Keratinocyte (primary cell): ENCODE measurements at regions not wholly inside any gene's neighbourhood (a gene's known extent, or its start where the extent isn't known, plus 50 kb on each side); places are given as distances from the start of the nearest gene placed in this dataset.

Experiments used
- DNase-seq: peaks from one replicate; pipeline ENCODE4 v3.0.0-alpha.2; 2011; ENCODE audit warnings: low read depth, missing footprints, low spot score
- FAIRE-seq: peaks from 2 replicates; lab custom pipeline; 2011; peaks lifted over from hg19 to GRCh38; lab: Jason Lieb, UNC
- H2AFZ ChIP-seq: 2 replicates; pipeline ENCODE4 v1.6.0; 2012; ENCODE audit warnings: low read length, control low read depth, inconsistent platforms; ENCODE audit not compliant: control insufficient read depth
- H3K27ac ChIP-seq: 2 replicates; pipeline ENCODE4 v1.5.1; 2011; ENCODE audit warnings: low read length; ENCODE audit not compliant: control insufficient read depth, insufficient read depth
- H3K27me3 ChIP-seq: 3 replicates; pipeline ENCODE4 v1.6.0; 2011; ENCODE audit warnings: low read length; ENCODE audit not compliant: control insufficient read depth, insufficient read depth; ENCODE audit errors: extremely low read depth
- H3K36me3 ChIP-seq, 2 experiments: 2 replicates in 1 of 2; 3 replicates in 1 of 2; pipeline ENCODE4 v1.5.1; 2011; ENCODE audit warnings: low read length in 2 of 2, mild to moderate bottlenecking in 1 of 2; ENCODE audit not compliant: control insufficient read depth in 2 of 2, insufficient read depth in 2 of 2; ENCODE audit errors: extremely low read depth in 1 of 2
- H3K4me1 ChIP-seq: 3 replicates; pipeline ENCODE4 v1.5.1; 2011; ENCODE audit warnings: low read length; ENCODE audit not compliant: control insufficient read depth, insufficient read depth; ENCODE audit errors: extremely low read depth
- H3K4me2 ChIP-seq: 3 replicates; pipeline ENCODE4 v1.6.0; 2011; ENCODE audit warnings: low read depth, low read length; ENCODE audit not compliant: control insufficient read depth, insufficient read depth; ENCODE audit errors: extremely low read depth
- H3K4me3 ChIP-seq, 3 experiments: fragments of 200-600 bp in 1 of 3; sonication (generic) in 1 of 3; 2 replicates in 2 of 3; 3 replicates in 1 of 3; pipeline ENCODE4 v1.5.1; 2011 to 2016; ENCODE audit warnings: low read length in 3 of 3, mild to moderate bottlenecking in 3 of 3, control low read depth in 2 of 3, inconsistent platforms in 1 of 3, low read depth in 1 of 3, mixed read lengths in 1 of 3, mixed run types in 1 of 3, moderate library complexity in 1 of 3; ENCODE audit not compliant: control insufficient read depth in 2 of 3, insufficient read depth in 2 of 3; ENCODE audit errors: extremely low read depth in 1 of 3
- H3K79me2 ChIP-seq: 2 replicates; pipeline ENCODE4 v1.6.0; 2012; ENCODE audit warnings: low read length; ENCODE audit not compliant: control insufficient read depth, insufficient read depth
- H3K9ac ChIP-seq: 3 replicates; pipeline ENCODE4 v1.6.0; 2011; ENCODE audit warnings: low read length; ENCODE audit not compliant: control insufficient read depth, insufficient read depth; ENCODE audit errors: extremely low read depth
- H3K9me1 ChIP-seq: 3 replicates; pipeline ENCODE4 v1.6.0; 2011; ENCODE audit warnings: low read length; ENCODE audit not compliant: control insufficient read depth, insufficient read depth; ENCODE audit errors: extremely low read depth
- H3K9me3 ChIP-seq: 2 replicates; pipeline ENCODE4 v1.5.1; 2012; ENCODE audit warnings: low read depth, low read length; ENCODE audit not compliant: control insufficient read depth
- H4K20me1 ChIP-seq: 3 replicates; pipeline ENCODE4 v1.6.0; 2011; ENCODE audit warnings: low read length; ENCODE audit not compliant: control insufficient read depth, insufficient read depth; ENCODE audit errors: extremely low read depth
- EZH2 ChIP-seq: IDR thresholded peaks from one replicate; pipeline ENCODE4 v1.6.1; 2012; ENCODE audit warnings: inconsistent platforms, mild to moderate bottlenecking, low read length, moderate library complexity
- dilution Hi-C: fragments of 300-500 bp; cut with MboI; formaldehyde crosslinking; loops from one replicate; pipeline ENCODE4 v1.7.0; 2020; ENCODE audit warnings: low sequenced_read_pairs; ENCODE audit not compliant: extremely low pct_ligation_motif_present
- TF ChIP-seq, protein P1 (sequence below), 3 experiments: IDR thresholded peaks in 1 of 3; conservative IDR thresholded peaks in 1 of 3; optimal IDR thresholded peaks in 1 of 3; 2 replicates in 2 of 3; 3 replicates in 1 of 3; pipeline versions ENCODE3 to v1.5.1; 2011; ENCODE audit warnings: low read length in 3 of 3, mild to moderate bottlenecking in 3 of 3, moderate library complexity in 2 of 3, control low read depth in 1 of 3, inconsistent platforms in 1 of 3; ENCODE audit not compliant: insufficient read depth in 2 of 3; ENCODE audit errors: extremely low read depth in 1 of 3

GRCh38 chr13:88411696-88412095, 740.5 kb downstream of the SLITRK5 start:
- Histone ChIP-seq H3K9me3 (no peaks in the 10 kb centered on the region), H3K27ac (no peak overlapping the region), H4K20me1 (no peaks in the 10 kb centered on the region), H3K9me1 (no peaks in the 10 kb centered on the region), H3K27me3 (no peaks in the 10 kb centered on the region), H3K4me3 (no peak overlapping the region), H3K9ac (no peak overlapping the region), H3K36me3 (no peaks in the 10 kb centered on the region), H3K79me2 (no peaks in the 10 kb centered on the region), H3K4me1 (no peaks in the 10 kb centered on the region), H2AFZ (no peak overlapping the region), H3K4me2 (no peak overlapping the region)
- TF ChIP-seq EZH2: no peak
- TF ChIP-seq, protein P1, sequence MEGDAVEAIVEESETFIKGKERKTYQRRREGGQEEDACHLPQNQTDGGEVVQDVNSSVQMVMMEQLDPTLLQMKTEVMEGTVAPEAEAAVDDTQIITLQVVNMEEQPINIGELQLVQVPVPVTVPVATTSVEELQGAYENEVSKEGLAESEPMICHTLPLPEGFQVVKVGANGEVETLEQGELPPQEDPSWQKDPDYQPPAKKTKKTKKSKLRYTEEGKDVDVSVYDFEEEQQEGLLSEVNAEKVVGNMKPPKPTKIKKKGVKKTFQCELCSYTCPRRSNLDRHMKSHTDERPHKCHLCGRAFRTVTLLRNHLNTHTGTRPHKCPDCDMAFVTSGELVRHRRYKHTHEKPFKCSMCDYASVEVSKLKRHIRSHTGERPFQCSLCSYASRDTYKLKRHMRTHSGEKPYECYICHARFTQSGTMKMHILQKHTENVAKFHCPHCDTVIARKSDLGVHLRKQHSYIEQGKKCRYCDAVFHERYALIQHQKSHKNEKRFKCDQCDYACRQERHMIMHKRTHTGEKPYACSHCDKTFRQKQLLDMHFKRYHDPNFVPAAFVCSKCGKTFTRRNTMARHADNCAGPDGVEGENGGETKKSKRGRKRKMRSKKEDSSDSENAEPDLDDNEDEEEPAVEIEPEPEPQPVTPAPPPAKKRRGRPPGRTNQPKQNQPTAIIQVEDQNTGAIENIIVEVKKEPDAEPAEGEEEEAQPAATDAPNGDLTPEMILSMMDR (optimal IDR thresholded peaks at IDR 0.05 in 1 of 3, IDR thresholded peaks at IDR 0.05 in 1 of 3, conservative IDR thresholded peaks at IDR 0.05 in 1 of 3; ENCODE audit: extremely low read depth in 1 of 3, insufficient read depth in 2 of 3, low read length in 3 of 3): no peak
- no peak for FAIRE-seq
- dilution Hi-C loops: no loop called here
- no peak for DNase-seq

DNA sequence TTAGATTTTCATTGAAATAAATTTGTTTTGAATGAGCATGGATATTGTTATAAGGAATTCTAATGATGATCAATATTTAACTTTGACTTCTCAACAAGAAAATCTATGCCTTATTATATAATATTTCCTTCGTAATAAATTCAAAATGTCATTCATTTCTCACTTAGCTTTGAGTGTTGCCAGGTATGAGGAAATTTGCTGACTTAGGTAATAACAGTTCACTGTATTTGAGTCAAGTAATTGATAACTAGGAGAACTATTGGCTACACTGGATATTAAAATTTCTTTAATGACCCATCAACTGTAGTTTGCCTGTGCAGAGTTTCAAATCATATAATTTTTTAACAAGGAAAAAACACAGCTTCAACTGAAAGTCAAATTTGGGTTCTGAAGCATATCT, 746.6 kb downstream of the SLITRK5 start:
- DNase-seq (no peak), FAIRE-seq (no peak)
- Histone ChIP-seq H3K9ac (no peak overlapping the region), H3K27ac (no peak overlapping the region), H3K4me1 (no peaks in the 10 kb centered on the region), H3K27me3 (no peaks in the 10 kb centered on the region), H4K20me1 (no peaks in the 10 kb centered on the region), H3K36me3 (no peaks in the 10 kb centered on the region), H2AFZ (no peak overlapping the region), H3K9me3 (no peaks in the 10 kb centered on the region), H3K79me2 (no peaks in the 10 kb centered on the region), H3K4me3 (no peak overlapping the region), H3K9me1 (no peaks in the 10 kb centered on the region), H3K4me2 (no peak overlapping the region)
- TF ChIP-seq, protein P1 (optimal IDR thresholded peaks at IDR 0.05 in 1 of 3, IDR thresholded peaks at IDR 0.05 in 1 of 3, conservative IDR thresholded peaks at IDR 0.05 in 1 of 3; ENCODE audit: extremely low read depth in 1 of 3, insufficient read depth in 2 of 3, low read length in 3 of 3): no peak
- no peak for TF ChIP-seq EZH2
- dilution Hi-C loops: no loop called here
